WI38 (cell line): ENCODE measurements at regions not wholly inside any gene's neighbourhood (a gene's known extent, or its start where the extent isn't known, plus 50 kb on each side); places are given as distances from the start of the nearest gene placed in this dataset.

ENCODE experiments used
- H3K4me3 ChIP-seq: 2 replicates; pipeline ENCODE4 v1.5.1; 2011; ENCODE audit warnings: low read depth, mild to moderate bottlenecking, control low read depth, low read length
- TF ChIP-seq, protein P1 (sequence below): IDR thresholded peaks from 2 replicates; pipeline ENCODE4 v1.5.1; 2012; ENCODE audit warnings: low read depth, mild to moderate bottlenecking, control low read depth, low read length

DNA sequence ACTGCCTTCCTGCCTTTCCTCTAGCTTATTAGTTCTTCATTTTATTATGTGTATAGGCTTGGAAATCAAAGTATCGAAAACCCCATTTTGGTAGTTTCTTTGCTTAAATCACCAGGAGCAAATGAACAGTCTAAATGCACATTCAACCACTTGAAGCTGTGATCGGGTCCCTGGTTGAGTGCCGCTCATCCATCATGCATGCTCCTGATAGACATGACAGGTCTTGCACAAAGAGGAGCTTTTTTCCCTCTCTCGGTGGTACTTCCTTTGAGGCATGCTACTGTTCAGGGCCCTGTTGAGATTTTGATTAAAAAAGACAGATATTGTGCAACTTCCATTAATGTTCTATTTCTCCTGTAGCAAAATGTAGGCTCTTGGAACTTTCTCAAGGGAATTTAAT is 185.8 kb downstream of the OLFM4 start:
- TF ChIP-seq, protein P1, sequence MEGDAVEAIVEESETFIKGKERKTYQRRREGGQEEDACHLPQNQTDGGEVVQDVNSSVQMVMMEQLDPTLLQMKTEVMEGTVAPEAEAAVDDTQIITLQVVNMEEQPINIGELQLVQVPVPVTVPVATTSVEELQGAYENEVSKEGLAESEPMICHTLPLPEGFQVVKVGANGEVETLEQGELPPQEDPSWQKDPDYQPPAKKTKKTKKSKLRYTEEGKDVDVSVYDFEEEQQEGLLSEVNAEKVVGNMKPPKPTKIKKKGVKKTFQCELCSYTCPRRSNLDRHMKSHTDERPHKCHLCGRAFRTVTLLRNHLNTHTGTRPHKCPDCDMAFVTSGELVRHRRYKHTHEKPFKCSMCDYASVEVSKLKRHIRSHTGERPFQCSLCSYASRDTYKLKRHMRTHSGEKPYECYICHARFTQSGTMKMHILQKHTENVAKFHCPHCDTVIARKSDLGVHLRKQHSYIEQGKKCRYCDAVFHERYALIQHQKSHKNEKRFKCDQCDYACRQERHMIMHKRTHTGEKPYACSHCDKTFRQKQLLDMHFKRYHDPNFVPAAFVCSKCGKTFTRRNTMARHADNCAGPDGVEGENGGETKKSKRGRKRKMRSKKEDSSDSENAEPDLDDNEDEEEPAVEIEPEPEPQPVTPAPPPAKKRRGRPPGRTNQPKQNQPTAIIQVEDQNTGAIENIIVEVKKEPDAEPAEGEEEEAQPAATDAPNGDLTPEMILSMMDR = no peak
- no peak overlapping the region for H3K4me3 ChIP-seq

DNA sequence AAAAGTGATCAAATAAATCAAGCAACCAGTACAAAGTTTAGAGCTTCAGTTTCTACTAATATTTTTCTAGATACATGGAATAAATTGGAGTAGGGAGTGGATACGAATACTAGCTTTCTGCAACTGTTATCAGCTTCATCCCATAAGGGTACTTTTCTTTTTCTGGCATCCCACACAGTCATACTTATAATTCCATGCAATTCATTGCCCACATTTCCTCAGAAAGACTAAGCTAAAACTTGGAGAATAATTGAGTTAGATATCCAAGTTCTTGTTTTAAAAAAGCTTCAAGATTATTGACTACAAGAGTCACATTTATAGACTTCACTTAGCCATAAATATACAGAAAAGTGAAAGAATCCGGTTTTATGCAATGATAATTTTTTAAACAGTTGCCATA is 186.9 kb downstream of the OLFM4 start:
- TF ChIP-seq, protein P1 = no peak
- H3K4me3 ChIP-seq = no peak overlapping the region

DNA sequence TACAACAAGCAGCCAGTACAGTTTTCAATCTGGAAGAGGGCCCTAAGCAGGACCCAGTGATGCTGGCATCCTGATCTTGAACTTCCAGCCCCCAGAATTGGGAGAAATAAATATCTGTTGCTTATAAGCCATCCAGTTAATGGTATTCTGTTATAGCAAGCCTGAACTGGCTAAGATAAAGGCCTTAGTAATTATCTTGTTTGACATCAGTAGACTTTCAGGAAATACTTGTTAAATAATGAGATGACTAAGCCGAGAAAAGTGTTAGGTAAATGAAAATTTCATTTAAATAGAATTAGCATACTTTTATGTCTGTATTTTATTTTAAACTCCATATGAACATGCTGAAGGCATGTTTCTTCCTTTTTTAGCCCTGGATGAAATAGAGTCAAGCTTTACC is 188.2 kb downstream of the OLFM4 start:
- TF ChIP-seq, protein P1 = no peak
- no peak overlapping the region for H3K4me3 ChIP-seq

DNA sequence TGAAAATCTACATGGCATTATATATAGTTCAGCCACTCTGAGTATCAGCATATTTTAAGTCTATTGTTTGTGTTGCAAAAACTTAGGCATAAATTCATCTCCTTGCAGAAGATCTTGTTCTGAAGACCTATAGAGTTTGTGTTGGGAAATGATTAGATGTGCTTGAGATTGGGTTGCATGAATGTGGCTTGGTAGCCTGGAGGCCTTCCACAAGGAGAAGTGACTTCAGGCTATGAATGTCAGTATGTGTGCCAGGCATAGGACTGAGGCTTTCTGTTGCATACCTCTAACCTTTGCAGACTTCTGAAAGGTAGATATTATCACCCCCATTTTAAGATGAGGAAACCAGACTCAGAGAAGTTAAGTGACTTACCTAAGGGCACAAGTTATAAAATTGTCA is 188.6 kb downstream of the OLFM4 start:
- H3K4me3 ChIP-seq = no peak overlapping the region
- TF ChIP-seq, protein P1 = no peak

DNA sequence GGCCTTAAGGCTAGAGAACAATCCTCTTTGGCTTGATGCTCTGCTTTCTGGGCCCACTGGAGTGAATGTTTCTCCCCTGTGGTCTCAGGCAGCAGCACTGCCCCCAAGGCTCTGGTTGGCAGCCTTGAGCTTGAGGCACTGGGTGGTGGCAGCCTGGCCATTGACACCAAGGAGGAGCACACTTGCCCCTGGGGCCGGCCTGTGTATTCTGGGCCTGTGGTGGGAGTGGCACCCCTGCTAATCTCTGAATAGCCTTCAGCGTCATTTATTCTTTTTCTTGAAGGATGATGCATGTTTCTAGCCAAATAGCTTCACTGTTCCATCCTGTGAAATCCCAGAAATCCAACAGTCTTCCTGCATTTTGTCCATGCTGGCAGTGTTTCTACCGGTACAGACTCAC is 191.4 kb downstream of the OLFM4 start:
- no peak overlapping the region for H3K4me3 ChIP-seq
- TF ChIP-seq, protein P1 = no peak

DNA sequence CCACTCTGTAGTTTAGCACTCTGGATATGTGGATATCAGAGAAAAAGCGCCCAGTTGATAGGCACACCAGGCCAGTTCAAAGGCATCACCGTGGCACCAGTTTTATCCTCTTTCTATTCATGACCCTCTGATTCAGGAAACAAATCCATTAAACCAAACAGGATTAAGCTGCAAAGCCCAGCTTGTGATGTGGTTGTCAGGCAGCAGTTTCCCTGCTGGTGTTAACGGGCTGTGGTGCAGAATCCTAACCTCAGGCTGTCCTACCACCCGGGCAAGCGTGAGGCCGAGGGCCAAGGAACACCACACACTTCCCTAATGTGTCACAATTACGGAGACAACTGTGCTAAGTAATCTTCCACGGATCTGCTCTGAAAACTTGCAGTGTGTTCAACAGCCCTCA is 209.1 kb downstream of the OLFM4 start:
- H3K4me3 ChIP-seq = no peak overlapping the region
- TF ChIP-seq, protein P1 = no peak

DNA sequence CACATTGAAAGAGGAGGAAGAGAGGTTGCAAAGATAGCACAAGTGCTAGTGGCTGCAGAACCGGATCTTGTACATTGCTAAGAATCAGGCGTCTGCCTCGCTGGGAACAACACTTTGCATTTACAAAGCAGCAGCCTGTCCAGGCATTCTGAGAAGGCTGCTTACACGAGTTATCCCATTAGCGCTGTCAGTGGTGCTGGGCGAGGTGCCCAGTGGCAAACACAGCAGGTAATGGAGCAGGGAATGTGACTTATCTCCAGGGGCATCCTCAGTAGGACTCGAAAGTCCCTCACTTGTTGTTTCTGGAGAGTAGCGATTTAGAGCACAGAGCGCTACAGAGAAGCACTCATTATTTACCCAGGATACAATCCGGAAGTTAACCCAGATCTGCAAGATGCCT is 209.6 kb downstream of the OLFM4 start:
- TF ChIP-seq, protein P1 = no peak

More for the DNA sequence above, 209.6 kb downstream of the OLFM4 start:
- H3K4me3 ChIP-seq = no peak overlapping the region
